Effector memory CD8-positive, alpha-beta T cell (primary cell): ENCODE measurements at regions not wholly inside any gene's neighbourhood (a gene's known extent, or its start where the extent isn't known, plus 50 kb on each side); places are given as distances from the start of the nearest gene placed in this dataset.
A peak's percentile ranks its signal among the peaks of the same experiment; 100 is the strongest.
"Not testable (repeated sequence)": the region's sequence is repeated elsewhere in the genome, so short reads cannot be mapped to it uniquely, and the experiment has no call there.

Experiments used
- ATAC-seq: fragments of 150-1000 bp; cut with Tn5 transposase; replicated peaks from 2 replicates; pipeline ENCODE4 v1.10.0; 2021; ENCODE audit warnings: mild to moderate bottlenecking, moderate library complexity
- DNase-seq, 3 experiments: peaks; one replicate each; pipeline ENCODE4 v3.0.0; 2021
- H3K27ac Mint-ChIP-seq, 2 donors: one replicate each; pipeline ENCODE4 v1.8.0; 2022; ENCODE audit warnings: mild to moderate bottlenecking in 2 of 2, mixed read lengths in 2 of 2, moderate library complexity in 2 of 2
- H3K27me3 Mint-ChIP-seq, 2 donors: one replicate each; pipeline ENCODE4 v1.8.0; 2022; ENCODE audit warnings: mixed read lengths in 2 of 2
- H3K36me3 Mint-ChIP-seq: one replicate; pipeline ENCODE4 v1.8.0; 2022; ENCODE audit warnings: mild to moderate bottlenecking, moderate library complexity, mixed read lengths; ENCODE audit not compliant: insufficient read depth
- H3K4me1 Mint-ChIP-seq, 2 donors: one replicate each; pipeline ENCODE4 v1.8.0; 2022; ENCODE audit warnings: low read depth in 2 of 2, mixed read lengths in 2 of 2
- H3K4me3 Mint-ChIP-seq, 2 donors: one replicate each; pipeline ENCODE4 v1.8.0; 2022; ENCODE audit warnings: mild to moderate bottlenecking in 2 of 2, mixed read lengths in 2 of 2, moderate library complexity in 2 of 2
- H3K9me3 Mint-ChIP-seq, 2 donors: one replicate each; pipeline ENCODE4 v1.8.0; 2022; ENCODE audit warnings: mixed read lengths in 2 of 2

GRCh38 chr2:180607514-180608049, 372.8 kb upstream of the UBE2E3 start:
- Mint-ChIP-seq H3K27ac (no peak overlapping the region), H3K9me3 (no peaks in the 10 kb centered on the region), H3K27me3 (peaks cover 0 to 10% of the 10 kb centered on the region in 2 donors), H3K36me3 (no peaks in the 10 kb centered on the region), H3K4me3 (no peak overlapping the region), H3K4me1 (no peaks in the 10 kb centered on the region)
- no peak for ATAC-seq
- DNase-seq = no peak

- H3K9me3 Mint-ChIP-seq = no peaks in the 10 kb centered on the region
- H3K4me3 Mint-ChIP-seq = no peak overlapping the region
- peak in 1 of 3 experiments; percentile 8 for DNase-seq
- peaks cover 0 to 10% of the 10 kb centered on the region in 2 donors for H3K27me3 Mint-ChIP-seq
- H3K27ac Mint-ChIP-seq = no peak overlapping the region
- no peak for ATAC-seq
- H3K36me3 Mint-ChIP-seq = no peaks in the 10 kb centered on the region
- no peaks in the 10 kb centered on the region for H3K4me1 Mint-ChIP-seq
Measured at GRCh38 chr2:180604077-180604476, 376.3 kb upstream of the UBE2E3 start.

GRCh38 chr2:180601016-180601415, 379.4 kb upstream of the UBE2E3 start:
- H3K4me3 Mint-ChIP-seq = no peak overlapping the region
- ATAC-seq = no peak

GRCh38 chr2:180599804-180600203, 380.6 kb upstream of the UBE2E3 start:
- Mint-ChIP-seq H3K27me3 (no peaks in the 10 kb centered on the region), H3K4me1 (no peaks in the 10 kb centered on the region), H3K9me3 (no peaks in the 10 kb centered on the region), H3K36me3 (no peaks in the 10 kb centered on the region), H3K4me3 (no peak overlapping the region), H3K27ac (no peak overlapping the region)
- ATAC-seq (no peak), DNase-seq (no peak)

More at GRCh38 chr2:180601016-180601415, 379.4 kb upstream of the UBE2E3 start:
- Mint-ChIP-seq H3K27ac (no peak overlapping the region), H3K36me3 (no peaks in the 10 kb centered on the region), H3K27me3 (no peaks in the 10 kb centered on the region), H3K4me1 (no peaks in the 10 kb centered on the region), H3K9me3 (no peaks in the 10 kb centered on the region)
- DNase-seq = no peak

DNA sequence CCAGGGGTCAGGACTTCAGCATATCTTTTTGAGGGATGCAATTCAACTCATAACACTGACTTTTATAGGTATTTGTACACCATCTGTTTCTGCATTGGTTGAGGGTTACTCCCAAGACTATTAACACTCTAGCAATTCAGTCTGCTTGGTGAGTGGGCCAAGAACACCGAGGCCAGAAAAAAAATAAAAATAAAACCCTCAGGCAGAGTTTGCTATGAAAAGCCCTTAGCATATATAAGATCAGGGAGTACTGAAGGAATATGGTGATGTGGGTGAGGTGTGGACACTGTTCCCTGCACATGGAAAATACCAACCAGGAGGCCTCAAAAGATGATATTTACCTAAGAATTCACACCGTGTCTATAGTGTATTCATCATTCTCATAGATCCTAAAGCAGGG, 383.2 kb upstream of the UBE2E3 start:
- H3K9me3 Mint-ChIP-seq = no peaks in the 10 kb centered on the region

DNA sequence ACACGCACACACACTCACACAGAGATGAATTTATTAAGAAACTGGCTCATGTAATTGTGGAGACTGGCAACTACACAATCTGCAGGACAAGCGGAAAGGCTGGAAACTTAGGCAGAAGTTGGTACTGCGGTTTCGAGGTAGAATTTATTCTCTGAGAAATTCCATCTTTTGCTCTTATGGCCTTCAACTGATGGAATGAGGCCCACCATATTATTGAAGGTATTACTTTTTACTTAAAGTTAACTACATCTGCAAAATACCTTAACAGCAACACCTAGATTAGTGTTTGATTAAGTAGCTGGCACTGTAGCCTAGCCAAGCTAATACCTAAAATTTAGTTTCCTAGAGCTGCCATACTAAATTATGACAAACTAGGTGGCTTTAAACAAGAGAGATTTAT, 384.0 kb upstream of the UBE2E3 start:
- no peak overlapping the region for H3K27ac Mint-ChIP-seq
- H3K36me3 Mint-ChIP-seq = no peaks in the 10 kb centered on the region
- ATAC-seq = no peak
- peaks cover 0 to under 1% of the 10 kb centered on the region in 2 donors for H3K4me1 Mint-ChIP-seq
- no peak for DNase-seq
- H3K9me3 Mint-ChIP-seq = no peaks in the 10 kb centered on the region
- H3K27me3 Mint-ChIP-seq = no peaks in the 10 kb centered on the region
- H3K4me3 Mint-ChIP-seq = no peak overlapping the region

More for the DNA sequence above, 383.2 kb upstream of the UBE2E3 start:
- Mint-ChIP-seq H3K4me3 (no peak overlapping the region), H3K27me3 (no peaks in the 10 kb centered on the region), H3K36me3 (no peaks in the 10 kb centered on the region), H3K4me1 (no peaks in the 10 kb centered on the region), H3K27ac (no peak overlapping the region)
- DNase-seq (no peak), ATAC-seq (no peak)

DNA sequence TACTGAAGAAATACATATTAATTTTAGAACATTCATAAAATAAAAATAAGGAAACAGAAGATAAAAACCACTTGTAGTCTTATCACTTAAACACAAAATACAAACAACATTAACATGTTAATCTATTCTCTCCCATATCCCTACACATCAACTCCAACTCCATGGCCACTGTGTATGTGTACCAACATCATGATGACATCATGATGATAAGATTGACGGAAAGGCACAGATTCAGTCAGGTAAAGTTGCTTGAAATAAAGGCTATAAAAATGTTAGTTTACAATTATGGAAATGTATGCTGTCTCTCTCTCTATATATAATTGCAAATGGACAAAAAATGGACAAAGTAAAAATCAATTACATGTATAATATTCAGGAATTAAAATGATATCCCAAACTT, 388.5 kb upstream of the UBE2E3 start:
- ATAC-seq (no peak), DNase-seq (no peak)
- Mint-ChIP-seq H3K27ac (no peak overlapping the region), H3K27me3 (peaks cover 8 to 9% of the 10 kb centered on the region in 2 donors), H3K4me3 (no peak overlapping the region), H3K4me1 (peaks cover 11 to 14% of the 10 kb centered on the region in 2 donors), H3K36me3 (no peaks in the 10 kb centered on the region), H3K9me3 (peaks cover 2 to 17% of the 10 kb centered on the region in 2 donors)

- not testable (repeated sequence) for H3K27me3 Mint-ChIP-seq, H3K27ac Mint-ChIP-seq, ATAC-seq, H3K36me3 Mint-ChIP-seq
- DNase-seq = peak; percentile 2 to 24 (median 11)
- Mint-ChIP-seq H3K9me3 (peaks cover 2 to 17% of the 10 kb centered on the region in 2 donors), H3K4me3 (peak overlapping the region; percentile 6 to 55), H3K4me1 (peaks cover 11 to 14% of the 10 kb centered on the region in 2 donors)
Measured at GRCh38 chr2:180591093-180591781, 389.2 kb upstream of the UBE2E3 start.

- H3K4me1 Mint-ChIP-seq = no peaks in the 10 kb centered on the region
- no peaks in the 10 kb centered on the region for H3K36me3 Mint-ChIP-seq
- H3K27ac Mint-ChIP-seq = no peak overlapping the region
- H3K4me3 Mint-ChIP-seq = no peak overlapping the region
- H3K9me3 Mint-ChIP-seq = peaks cover 0 to 6% of the 10 kb centered on the region in 2 donors
- ATAC-seq = no peak
- H3K27me3 Mint-ChIP-seq = peaks cover 12 to 16% of the 10 kb centered on the region in 2 donors
- no peak for DNase-seq
Measured at GRCh38 chr2:180583441-180584140, 396.8 kb upstream of the UBE2E3 start.

DNA sequence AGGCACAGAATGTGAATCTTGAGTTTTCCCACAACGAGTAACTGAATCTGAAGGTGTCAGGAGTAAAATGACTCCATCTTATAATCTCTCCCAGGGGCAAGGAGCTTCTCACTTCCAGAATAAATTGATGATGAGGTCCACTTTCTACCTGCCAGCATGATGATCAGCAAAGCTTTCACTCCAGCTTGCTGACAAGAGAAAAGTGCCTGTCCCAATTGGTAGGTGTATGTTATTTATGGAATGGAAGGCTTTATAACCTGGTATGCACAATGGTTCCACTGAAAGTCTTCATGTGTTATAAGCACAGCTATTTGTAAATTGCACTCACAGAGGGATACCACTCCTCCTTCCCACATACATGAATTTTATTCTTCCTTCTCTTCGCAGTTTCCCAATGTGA, 401.0 kb upstream of the UBE2E3 start:
- H3K36me3 Mint-ChIP-seq = no peaks in the 10 kb centered on the region
- DNase-seq (no peak), ATAC-seq (no peak)
- peaks cover 19 to 48% of the 10 kb centered on the region in 2 donors for H3K27me3 Mint-ChIP-seq
- no peak overlapping the region for H3K4me3 Mint-ChIP-seq
- H3K27ac Mint-ChIP-seq = no peak overlapping the region
- H3K4me1 Mint-ChIP-seq = no peaks in the 10 kb centered on the region
- no peaks in the 10 kb centered on the region for H3K9me3 Mint-ChIP-seq

GRCh38 chr2:180578441-180578840, 402.0 kb upstream of the UBE2E3 start:
- DNase-seq (no peak), ATAC-seq (no peak)
- Mint-ChIP-seq H3K4me3 (no peak overlapping the region), H3K36me3 (no peaks in the 10 kb centered on the region), H3K4me1 (no peaks in the 10 kb centered on the region), H3K9me3 (no peaks in the 10 kb centered on the region), H3K27me3 (peaks cover 19 to 48% of the 10 kb centered on the region in 2 donors), H3K27ac (no peak overlapping the region)

- Mint-ChIP-seq H3K9me3 (no peaks in the 10 kb centered on the region), H3K4me3 (no peak overlapping the region), H3K4me1 (no peaks in the 10 kb centered on the region), H3K27ac (no peak overlapping the region), H3K27me3 (peaks cover 19 to 48% of the 10 kb centered on the region in 2 donors), H3K36me3 (no peaks in the 10 kb centered on the region)
- DNase-seq (no peak), ATAC-seq (no peak)
Measured at GRCh38 chr2:180577567-180577966, 402.8 kb upstream of the UBE2E3 start.

GRCh38 chr2:180573951-180574350, 406.5 kb upstream of the UBE2E3 start:
- Mint-ChIP-seq H3K4me1 (no peaks in the 10 kb centered on the region), H3K4me3 (no peak overlapping the region)
- DNase-seq = no peak

DNA sequence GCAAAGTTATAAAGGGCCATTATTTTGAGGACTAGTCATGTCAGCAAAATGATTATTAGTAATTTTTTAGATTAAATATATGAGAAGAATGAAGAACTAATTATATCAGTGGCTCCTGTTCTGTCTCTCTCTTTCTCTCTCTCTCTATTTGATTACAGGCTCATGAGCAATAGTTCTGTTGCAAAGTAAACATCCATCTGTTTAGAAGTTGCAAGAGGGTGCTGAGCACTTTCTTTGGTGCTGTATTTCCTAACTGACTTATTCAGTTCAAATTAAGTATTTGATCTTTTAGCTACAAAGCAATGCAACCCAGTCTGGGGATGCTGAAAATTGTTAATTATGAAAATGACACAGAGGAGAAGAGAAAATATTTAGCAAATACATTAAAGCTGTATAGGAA, 408.1 kb upstream of the UBE2E3 start:
- H3K27ac Mint-ChIP-seq = no peak overlapping the region
- H3K36me3 Mint-ChIP-seq = no peaks in the 10 kb centered on the region
- DNase-seq (no peak), ATAC-seq (no peak)
- peaks cover 6 to 30% of the 10 kb centered on the region in 2 donors for H3K27me3 Mint-ChIP-seq
- H3K9me3 Mint-ChIP-seq = no peaks in the 10 kb centered on the region
- H3K4me3 Mint-ChIP-seq = no peak overlapping the region
- no peaks in the 10 kb centered on the region for H3K4me1 Mint-ChIP-seq

More at GRCh38 chr2:180573951-180574350, 406.5 kb upstream of the UBE2E3 start:
- Mint-ChIP-seq H3K27me3 (peaks cover 8 to 33% of the 10 kb centered on the region in 2 donors), H3K36me3 (no peaks in the 10 kb centered on the region), H3K9me3 (no peaks in the 10 kb centered on the region), H3K27ac (no peak overlapping the region)
- ATAC-seq = no peak
